HL-60 (cell line): ENCODE measurements at regions not wholly inside any gene's neighbourhood (a gene's known extent, or its start where the extent isn't known, plus 50 kb on each side); places are given as distances from the start of the nearest gene placed in this dataset.

ENCODE experiments used
- DNase-seq, 2 experiments: peaks; one replicate each; pipeline ENCODE4 v3.0.0-alpha.2; 2010 to 2020; ENCODE audit warnings: low read depth in 1 of 2, low spot score in 1 of 2
- H3K27ac ChIP-seq: fragments of 250-450 bp; sonication (Bioruptor Pico); replicated peaks from 2 replicates; pipeline ENCODE4 v1.5.1; 2020; ENCODE audit warnings: mild to moderate bottlenecking, moderate library complexity
- H3K27me3 ChIP-seq: fragments of 250-450 bp; sonication (Bioruptor Pico); 2 replicates; pipeline ENCODE4 v1.5.1; 2021; ENCODE audit warnings: mild to moderate bottlenecking, moderate library complexity; ENCODE audit not compliant: insufficient read depth, poor library complexity, severe bottlenecking
- H3K4me3 ChIP-seq: replicated peaks from 2 replicates; pipeline ENCODE4 v1.5.1; 2011; ENCODE audit warnings: mild to moderate bottlenecking, control low read depth, low read length; ENCODE audit not compliant: insufficient read depth
- GABPA ChIP-seq: IDR thresholded peaks from 2 replicates; pipeline ENCODE4 v1.6.1; 2012; ENCODE audit warnings: low read depth
- POLR2AphosphoS5 ChIP-seq: IDR thresholded peaks from 2 replicates; pipeline ENCODE4 v1.6.1; 2012; ENCODE audit warnings: low read depth
- REST ChIP-seq: IDR thresholded peaks from 2 replicates; pipeline ENCODE4 v1.6.1; 2012; ENCODE audit warnings: low read depth; ENCODE audit not compliant: insufficient replicate concordance
- SPI1 ChIP-seq: IDR thresholded peaks from 2 replicates; pipeline ENCODE4 v1.6.1; 2012; ENCODE audit warnings: low read depth, mild to moderate bottlenecking, borderline replicate concordance
- TF ChIP-seq, protein P1 (sequence below): IDR thresholded peaks from one replicate; pipeline ENCODE4 v1.5.1; 2011; ENCODE audit warnings: low read length, control low read depth, inconsistent platforms; ENCODE audit not compliant: insufficient read depth

DNA sequence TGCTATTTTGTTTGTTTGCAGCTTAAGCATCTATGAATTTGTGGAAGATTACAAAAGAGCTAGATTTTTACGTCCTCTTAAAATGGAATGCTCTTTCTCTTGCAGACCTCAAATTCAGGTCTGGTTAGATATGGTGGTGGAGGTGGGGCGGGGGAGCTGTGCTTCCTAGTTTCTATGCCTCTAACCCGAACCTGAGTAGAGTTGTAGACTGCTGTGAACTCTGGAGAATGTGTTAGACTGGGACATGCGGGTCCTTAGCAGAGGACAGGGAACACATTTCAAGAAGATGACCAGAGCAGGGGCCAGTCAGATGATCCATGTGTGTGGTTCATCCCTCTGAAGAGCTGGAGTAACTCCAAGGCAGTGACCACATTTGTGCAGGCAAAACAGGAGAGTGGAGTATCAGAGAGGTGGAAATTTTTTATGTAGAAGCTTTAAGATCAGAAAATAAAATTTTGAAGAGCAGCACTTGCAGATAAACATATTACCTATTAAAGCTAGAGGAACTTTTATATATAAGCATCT lies 154.9 kb downstream of the FAM174A start:
- Histone ChIP-seq H3K27me3 (no peaks in the 10 kb centered on the region), H3K27ac (no peak overlapping the region), H3K4me3 (no peak overlapping the region)
- no peak for DNase-seq
- TF ChIP-seq GABPA = no peak
- no peak for TF ChIP-seq POLR2AphosphoS5

DNA sequence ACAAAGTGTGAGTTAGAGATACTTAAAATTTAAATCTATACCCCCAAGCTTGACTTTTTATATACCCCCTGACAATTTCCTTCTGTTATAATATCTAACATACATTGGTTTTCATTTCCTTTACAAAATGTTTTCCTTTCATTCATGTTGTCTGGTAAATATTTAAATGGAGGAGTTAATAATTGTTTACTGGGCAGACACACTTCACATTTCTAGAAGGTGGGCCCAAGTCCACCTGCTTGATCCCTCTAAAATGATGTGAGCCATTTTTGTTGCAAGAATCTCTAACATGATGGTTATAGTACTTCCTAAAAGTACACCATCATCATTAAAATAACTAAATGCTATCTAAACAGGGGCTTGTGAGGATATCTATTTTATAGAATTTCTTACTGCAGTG lies 155.9 kb downstream of the FAM174A start:
- H3K27ac ChIP-seq = no peak overlapping the region
- TF ChIP-seq, protein P1, sequence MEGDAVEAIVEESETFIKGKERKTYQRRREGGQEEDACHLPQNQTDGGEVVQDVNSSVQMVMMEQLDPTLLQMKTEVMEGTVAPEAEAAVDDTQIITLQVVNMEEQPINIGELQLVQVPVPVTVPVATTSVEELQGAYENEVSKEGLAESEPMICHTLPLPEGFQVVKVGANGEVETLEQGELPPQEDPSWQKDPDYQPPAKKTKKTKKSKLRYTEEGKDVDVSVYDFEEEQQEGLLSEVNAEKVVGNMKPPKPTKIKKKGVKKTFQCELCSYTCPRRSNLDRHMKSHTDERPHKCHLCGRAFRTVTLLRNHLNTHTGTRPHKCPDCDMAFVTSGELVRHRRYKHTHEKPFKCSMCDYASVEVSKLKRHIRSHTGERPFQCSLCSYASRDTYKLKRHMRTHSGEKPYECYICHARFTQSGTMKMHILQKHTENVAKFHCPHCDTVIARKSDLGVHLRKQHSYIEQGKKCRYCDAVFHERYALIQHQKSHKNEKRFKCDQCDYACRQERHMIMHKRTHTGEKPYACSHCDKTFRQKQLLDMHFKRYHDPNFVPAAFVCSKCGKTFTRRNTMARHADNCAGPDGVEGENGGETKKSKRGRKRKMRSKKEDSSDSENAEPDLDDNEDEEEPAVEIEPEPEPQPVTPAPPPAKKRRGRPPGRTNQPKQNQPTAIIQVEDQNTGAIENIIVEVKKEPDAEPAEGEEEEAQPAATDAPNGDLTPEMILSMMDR = no peak
- TF ChIP-seq SPI1 = no peak
- no peak for TF ChIP-seq POLR2AphosphoS5
- no peak for TF ChIP-seq REST
- no peak for TF ChIP-seq GABPA
- DNase-seq = no peak
- no peak overlapping the region for H3K4me3 ChIP-seq
- no peaks in the 10 kb centered on the region for H3K27me3 ChIP-seq

- Histone ChIP-seq H3K27ac (no peak overlapping the region), H3K27me3 (no peaks in the 10 kb centered on the region), H3K4me3 (no peak overlapping the region)
- TF ChIP-seq REST (no peak), POLR2AphosphoS5 (no peak), GABPA (no peak), SPI1 (no peak)
- TF ChIP-seq, protein P1 = no peak
- no peak for DNase-seq
Observed at GRCh38 chr5:100691548-100691947, 156.4 kb downstream of the FAM174A start.

- H3K4me3 ChIP-seq = no peak overlapping the region
- TF ChIP-seq, protein P1 = no peak
- TF ChIP-seq REST (no peak), POLR2AphosphoS5 (no peak), GABPA (no peak)
- no peaks in the 10 kb centered on the region for H3K27me3 ChIP-seq
- no peak for DNase-seq
- H3K27ac ChIP-seq = peak overlapping the region; percentile 82
Observed at GRCh38 chr5:100693481-100693880, 158.3 kb downstream of the FAM174A start.
